OCI-LY3 (cell line): ENCODE measurements at regions not wholly inside any gene's neighbourhood (a gene's known extent, or its start where the extent isn't known, plus 50 kb on each side); places are given as distances from the start of the nearest gene placed in this dataset.

Experiments used
- H2AFZ ChIP-seq: fragments of 200-600, 300-600 bp; shearing (Covaris generic); 2 replicates; pipeline ENCODE4 v1.6.0; 2014; ENCODE audit warnings: antibody characterized with exemption, low read depth, low read length
- H3K27ac ChIP-seq: fragments of 200-600, 300-600 bp; sonication (generic); 2 replicates; pipeline ENCODE4 v1.5.1; 2014; ENCODE audit warnings: mild to moderate bottlenecking, low read length, moderate library complexity, mixed read lengths
- H3K27me3 ChIP-seq: fragments of 200-600, 300-600 bp; sonication (generic); 2 replicates; pipeline ENCODE4 v1.6.1; 2014; ENCODE audit warnings: low read depth, low read length, mixed read lengths
- H3K36me3 ChIP-seq: fragments of 200-600, 300-600 bp; sonication (generic); replicated peaks from 2 replicates; pipeline ENCODE3; 2014; ENCODE audit warnings: low read depth, low read length, mixed read lengths
- H3K4me1 ChIP-seq: fragments of 300-600, 200-600 bp; sonication (generic); 2 replicates; pipeline ENCODE4 v1.6.1; 2014; ENCODE audit warnings: low read length, mixed read lengths
- H3K4me2 ChIP-seq: fragments of 200-600, 300-600 bp; sonication (generic); 2 replicates; pipeline ENCODE4 v1.6.1; 2014; ENCODE audit warnings: low read length, mixed read lengths
- H3K4me3 ChIP-seq: fragments of 300-600, 200-600 bp; sonication (generic); 2 replicates; pipeline ENCODE4 v1.5.1; 2014; ENCODE audit warnings: antibody characterized with exemption, mild to moderate bottlenecking, low read length, moderate library complexity
- H3K79me2 ChIP-seq: fragments of 300-600, 200-600 bp; shearing (Covaris generic); 2 replicates; pipeline ENCODE4 v1.6.1; 2014; ENCODE audit warnings: mild to moderate bottlenecking, low read length, mixed read lengths
- H3K9ac ChIP-seq: fragments of 300-600, 200-600 bp; shearing (Covaris generic); 2 replicates; pipeline ENCODE4 v1.6.0; 2014; ENCODE audit warnings: mild to moderate bottlenecking, low read length, moderate library complexity
- H3K9me3 ChIP-seq: fragments of 200-600, 300-600 bp; shearing (Covaris generic); 2 replicates; pipeline ENCODE4 v1.6.1; 2014; ENCODE audit warnings: low read length, mixed read lengths; ENCODE audit not compliant: insufficient read depth
- H4K20me1 ChIP-seq: fragments of 200-600, 300-600 bp; sonication (generic); 2 replicates; pipeline ENCODE4 v1.6.1; 2016; ENCODE audit warnings: low read length, mixed read lengths; ENCODE audit not compliant: insufficient read depth
- CTCF ChIP-seq: fragments of 200-600, 300-600 bp; sonication (generic); IDR thresholded peaks from 2 replicates; pipeline ENCODE4 v1.5.1; 2014; ENCODE audit warnings: antibody characterized with exemption, low read length, low read depth
- EZH2phosphoT487 ChIP-seq: fragments of 200-600 bp; shearing (Covaris generic); IDR thresholded peaks from 2 replicates; pipeline ENCODE4 v1.6.1; 2018; ENCODE audit warnings: antibody characterized with exemption, mixed run types, low read depth

DNA sequence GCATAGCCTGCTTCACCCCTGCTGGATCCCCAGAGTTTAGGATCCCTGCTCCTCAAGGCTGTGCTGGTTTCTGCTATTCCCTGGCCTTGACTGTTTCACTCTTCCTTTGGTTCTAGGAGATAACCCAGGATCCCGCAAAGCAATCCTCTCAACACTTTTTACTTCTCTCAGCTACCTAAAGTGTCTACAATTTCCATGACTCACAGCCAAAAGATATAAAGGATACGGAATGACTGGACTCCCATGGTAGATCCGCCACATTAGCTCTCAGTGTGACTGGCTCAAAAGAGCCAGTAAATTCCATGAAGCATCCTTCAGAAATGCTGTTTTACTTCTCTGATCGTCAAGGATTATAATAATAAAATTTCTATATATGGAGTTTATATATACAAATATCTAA lies 66.3 kb upstream of the TMEM164 start:
- no peaks in the 10 kb centered on the region for H4K20me1 ChIP-seq
- H3K9me3 ChIP-seq: no peaks in the 10 kb centered on the region
- no peaks in the 10 kb centered on the region; the same call in 1 of the 2 replicates for H3K27me3 ChIP-seq
- H3K4me3 ChIP-seq: no peak overlapping the region
- no peaks in the 10 kb centered on the region for H3K79me2 ChIP-seq
- no peak overlapping the region for H3K9ac ChIP-seq
- no peak for TF ChIP-seq CTCF
- TF ChIP-seq EZH2phosphoT487: no peak
- no peaks in the 10 kb centered on the region for H3K36me3 ChIP-seq
- H3K4me1 ChIP-seq: peaks cover 13% of the 10 kb centered on the region
- no peak overlapping the region for H3K4me2 ChIP-seq
- H2AFZ ChIP-seq: no peak overlapping the region
- no peak overlapping the region for H3K27ac ChIP-seq

DNA sequence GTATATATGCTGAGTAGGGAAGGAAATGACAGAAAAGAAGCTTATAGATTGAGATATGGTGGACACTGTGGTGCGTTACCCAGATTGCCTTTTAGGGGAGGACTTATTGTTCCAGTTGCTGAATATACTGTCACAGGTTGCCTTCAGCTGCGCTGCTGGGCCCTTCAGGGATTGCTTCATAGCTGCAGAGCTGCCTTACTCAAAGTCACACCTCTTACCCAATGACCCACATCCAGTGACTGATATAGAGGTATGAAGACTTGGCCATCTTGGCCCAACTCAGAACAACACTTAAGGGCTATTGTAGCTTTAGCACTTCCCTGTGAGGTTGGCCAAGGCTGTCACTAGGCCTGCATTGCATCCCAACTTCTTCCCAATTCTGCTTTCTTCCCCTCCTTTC lies 63.4 kb upstream of the TMEM164 start:
- TF ChIP-seq EZH2phosphoT487 (no peak), CTCF (no peak)

GRCh38 chrX:109940411-109940810 lies 62.5 kb upstream of the TMEM164 start:
- H3K79me2 ChIP-seq: no peaks in the 10 kb centered on the region
- no peak overlapping the region for H3K4me2 ChIP-seq
- no peaks in the 10 kb centered on the region for H3K9me3 ChIP-seq
- TF ChIP-seq CTCF: no peak
- TF ChIP-seq EZH2phosphoT487: no peak
- H4K20me1 ChIP-seq: no peaks in the 10 kb centered on the region
- H3K4me1 ChIP-seq: no peaks in the 10 kb centered on the region
- no peaks in the 10 kb centered on the region for H3K36me3 ChIP-seq
- H3K9ac ChIP-seq: no peak overlapping the region
- no peaks in the 10 kb centered on the region; the same call in 1 of the 2 replicates for H3K27me3 ChIP-seq
- H3K27ac ChIP-seq: no peak overlapping the region
- H2AFZ ChIP-seq: no peak overlapping the region
- no peak overlapping the region for H3K4me3 ChIP-seq

More for the DNA sequence above, 63.4 kb upstream of the TMEM164 start:
- no peaks in the 10 kb centered on the region for H3K9me3 ChIP-seq
- no peak overlapping the region for H3K4me3 ChIP-seq
- H3K79me2 ChIP-seq: no peaks in the 10 kb centered on the region
- H4K20me1 ChIP-seq: no peaks in the 10 kb centered on the region
- H2AFZ ChIP-seq: no peak overlapping the region
- H3K4me2 ChIP-seq: no peak overlapping the region
- no peaks in the 10 kb centered on the region for H3K36me3 ChIP-seq
- no peak overlapping the region for H3K27ac ChIP-seq
- no peaks in the 10 kb centered on the region; the same call in 1 of the 2 replicates for H3K27me3 ChIP-seq
- H3K4me1 ChIP-seq: peaks cover 5% of the 10 kb centered on the region
- H3K9ac ChIP-seq: no peak overlapping the region

- H3K9me3 ChIP-seq: no peaks in the 10 kb centered on the region
- H3K36me3 ChIP-seq: no peaks in the 10 kb centered on the region
- no peaks in the 10 kb centered on the region; the same call in 1 of the 2 replicates for H3K27me3 ChIP-seq
- no peak overlapping the region for H3K9ac ChIP-seq
- H2AFZ ChIP-seq: no peak overlapping the region
- H3K79me2 ChIP-seq: no peaks in the 10 kb centered on the region
- H3K4me2 ChIP-seq: no peak overlapping the region
- no peak overlapping the region for H3K27ac ChIP-seq
- no peak overlapping the region for H3K4me3 ChIP-seq
- no peak for TF ChIP-seq EZH2phosphoT487
- no peak for TF ChIP-seq CTCF
- no peaks in the 10 kb centered on the region for H4K20me1 ChIP-seq
- no peaks in the 10 kb centered on the region for H3K4me1 ChIP-seq
Observed at GRCh38 chrX:109943092-109943739, 59.7 kb upstream of the TMEM164 start.
